MM.1S (cell line): ENCODE measurements at regions not wholly inside any gene's neighbourhood (a gene's known extent, or its start where the extent isn't known, plus 50 kb on each side); places are given as distances from the start of the nearest gene placed in this dataset.

ENCODE experiments used
- DNase-seq: peaks from one replicate; pipeline ENCODE4 v3.0.0-alpha.2; 2015
- H2AFZ ChIP-seq: fragments of 300-600 bp; sonication (generic); 2 replicates; pipeline ENCODE4 v1.6.0; 2016; ENCODE audit warnings: antibody characterized with exemption, low read length
- H3F3A ChIP-seq: fragments of 300-600 bp; sonication (generic); 2 replicates; pipeline ENCODE4 v1.6.1; 2016; ENCODE audit warnings: mild to moderate bottlenecking, antibody characterized with exemption, low read length, moderate library complexity, mixed read lengths; ENCODE audit not compliant: insufficient read depth
- H3K27ac ChIP-seq: fragments of 300-600 bp; sonication (generic); 2 replicates; pipeline ENCODE4 v1.5.1; 2016; ENCODE audit warnings: mild to moderate bottlenecking, low read length
- H3K27me3 ChIP-seq: fragments of 300-600 bp; sonication (generic); replicated peaks from 2 replicates; pipeline ENCODE4 v1.6.0; 2016; ENCODE audit warnings: low read length; ENCODE audit not compliant: insufficient read depth
- H3K36me3 ChIP-seq: fragments of 300-600 bp; sonication (generic); replicated peaks from 2 replicates; pipeline ENCODE4 v1.6.1; 2016; ENCODE audit warnings: mild to moderate bottlenecking, low read length, mixed read lengths; ENCODE audit not compliant: insufficient read depth
- H3K4me1 ChIP-seq: fragments of 300-600 bp; sonication (generic); 2 replicates; pipeline ENCODE4 v1.6.1; 2016; ENCODE audit warnings: low read length, mixed read lengths
- H3K4me2 ChIP-seq: fragments of 300-600 bp; sonication (generic); 2 replicates; pipeline ENCODE4 v1.6.0; 2016; ENCODE audit warnings: low read depth, low read length
- H3K4me3 ChIP-seq: fragments of 300-600 bp; sonication (generic); 2 replicates; pipeline ENCODE4 v1.5.1; 2016; ENCODE audit warnings: low read length, mixed read lengths
- H3K79me2 ChIP-seq: fragments of 300-600 bp; sonication (generic); 2 replicates; pipeline ENCODE4 v1.6.1; 2016; ENCODE audit warnings: mixed run types, low read length, mixed read lengths
- H3K9ac ChIP-seq: fragments of 300-600 bp; sonication (generic); 2 replicates; pipeline ENCODE4 v1.6.1; 2016; ENCODE audit warnings: low read length, mixed read lengths
- H3K9me2 ChIP-seq: fragments of 300-600 bp; sonication (generic); replicated peaks from 2 replicates; pipeline ENCODE4 v1.6.1; 2016; ENCODE audit warnings: mild to moderate bottlenecking, low read length, mixed read lengths; ENCODE audit not compliant: insufficient read depth
- H3K9me3 ChIP-seq: fragments of 300-600 bp; sonication (generic); replicated peaks from 2 replicates; pipeline ENCODE4 v1.6.1; 2016; ENCODE audit warnings: mild to moderate bottlenecking, low read length, mixed read lengths; ENCODE audit not compliant: insufficient read depth
- H4K20me1 ChIP-seq: fragments of 300-600 bp; sonication (generic); 2 replicates; pipeline ENCODE4 v1.6.1; 2016; ENCODE audit warnings: mild to moderate bottlenecking, low read length, moderate library complexity, mixed read lengths; ENCODE audit not compliant: insufficient read depth
- CTCF ChIP-seq: fragments of 300-600 bp; sonication (generic); IDR thresholded peaks from 2 replicates; pipeline ENCODE4 v1.5.1; 2016; ENCODE audit warnings: antibody characterized with exemption, low read length, mixed read lengths
- EZH2 ChIP-seq: fragments of 300-600 bp; sonication (generic); optimal IDR thresholded peaks from 2 replicates; pipeline ENCODE3; 2017; ENCODE audit warnings: low read depth, mild to moderate bottlenecking, antibody characterized with exemption, low read length, mixed read lengths
- EZH2phosphoT487 ChIP-seq: fragments of 300-600 bp; sonication (generic); IDR thresholded peaks from 2 replicates; pipeline ENCODE4 v1.6.1; 2018; ENCODE audit warnings: antibody characterized with exemption, low read length

- H3K27me3 ChIP-seq, result peaks cover 34% of the 10 kb centered on the region
Observed at GRCh38 chr1:34685225-34685624, 69.6 kb upstream of the GJB5 start.

GRCh38 chr1:34686531-34686930 is 68.3 kb upstream of the GJB5 start:
- Histone ChIP-seq H3K9me2 (no peaks in the 10 kb centered on the region), H3K9ac (no peak overlapping the region), H3K79me2 (no peaks in the 10 kb centered on the region), H2AFZ (no peak overlapping the region), H3K4me2 (no peak overlapping the region), H3K4me3 (no peak overlapping the region), H3K9me3 (no peaks in the 10 kb centered on the region), H3K27ac (no peak overlapping the region), H3K36me3 (no peaks in the 10 kb centered on the region), H3K4me1 (no peaks in the 10 kb centered on the region), H3K27me3 (peaks cover 43% of the 10 kb centered on the region), H4K20me1 (no peaks in the 10 kb centered on the region), H3F3A (no peaks in the 10 kb centered on the region)
- TF ChIP-seq CTCF, result no peak
- no peak for TF ChIP-seq EZH2
- no peak for TF ChIP-seq EZH2phosphoT487
- DNase-seq, result no peak

More at GRCh38 chr1:34685225-34685624, 69.6 kb upstream of the GJB5 start:
- no peak overlapping the region for H3K4me2 ChIP-seq
- TF ChIP-seq CTCF (no peak), EZH2phosphoT487 (no peak), EZH2 (no peak)
- H4K20me1 ChIP-seq, result no peaks in the 10 kb centered on the region
- H3K4me1 ChIP-seq, result no peaks in the 10 kb centered on the region
- H3K79me2 ChIP-seq, result no peaks in the 10 kb centered on the region
- H2AFZ ChIP-seq, result no peak overlapping the region
- H3K36me3 ChIP-seq, result no peaks in the 10 kb centered on the region
- no peaks in the 10 kb centered on the region for H3K9me2 ChIP-seq
- H3K4me3 ChIP-seq, result no peak overlapping the region
- H3K9me3 ChIP-seq, result no peaks in the 10 kb centered on the region
- H3K27ac ChIP-seq, result no peak overlapping the region
- no peak for DNase-seq
- no peak overlapping the region for H3K9ac ChIP-seq
- H3F3A ChIP-seq, result no peaks in the 10 kb centered on the region

GRCh38 chr1:34688006-34688741 is 66.7 kb upstream of the GJB5 start:
- H3F3A ChIP-seq, result no peaks in the 10 kb centered on the region
- H3K4me2 ChIP-seq, result no peak overlapping the region
- no peaks in the 10 kb centered on the region for H3K9me2 ChIP-seq
- no peaks in the 10 kb centered on the region for H3K9me3 ChIP-seq
- H3K27me3 ChIP-seq, result peaks cover 41% of the 10 kb centered on the region
- TF ChIP-seq CTCF (no peak), EZH2 (no peak), EZH2phosphoT487 (no peak)
- H2AFZ ChIP-seq, result no peak overlapping the region
- H3K9ac ChIP-seq, result no peak overlapping the region
- DNase-seq, result no peak
- no peaks in the 10 kb centered on the region for H3K79me2 ChIP-seq
- no peaks in the 10 kb centered on the region for H4K20me1 ChIP-seq
- H3K4me3 ChIP-seq, result no peak overlapping the region
- H3K4me1 ChIP-seq, result no peaks in the 10 kb centered on the region
- H3K27ac ChIP-seq, result no peak overlapping the region
- H3K36me3 ChIP-seq, result no peaks in the 10 kb centered on the region
